GM12892 (cell line): ENCODE measurements at regions not wholly inside any gene's neighbourhood (a gene's known extent, or its start where the extent isn't known, plus 50 kb on each side); places are given as distances from the start of the nearest gene placed in this dataset.

Experiments
- POLR2A ChIP-seq: IDR thresholded peaks from 2 replicates; pipeline ENCODE4 v1.6.1; 2011; ENCODE audit warnings: low read depth, low read length, control low read depth
- POLR2AphosphoS5 ChIP-seq: IDR thresholded peaks from 2 replicates; pipeline ENCODE4 v1.6.1; 2011; ENCODE audit warnings: low read depth, low read length, control low read depth

DNA sequence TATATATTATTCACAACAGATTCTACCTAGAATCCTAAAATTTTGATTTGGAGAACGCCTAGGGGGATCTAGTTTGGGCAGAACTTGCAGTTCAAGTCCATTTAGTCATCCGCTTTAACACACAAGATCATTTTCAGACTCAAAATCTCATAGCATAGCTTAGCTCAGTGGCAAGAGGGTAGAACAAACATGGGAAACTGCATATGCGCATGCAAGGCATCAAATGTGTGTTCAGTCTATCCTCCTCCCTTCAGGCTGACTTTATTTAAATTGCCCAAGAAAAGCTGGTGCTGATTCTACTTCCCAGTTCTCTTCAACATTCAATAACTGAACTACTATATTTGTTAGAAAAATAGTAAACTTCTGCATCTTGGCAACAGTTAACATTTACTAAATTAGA is 79.6 kb upstream of the NRXN1 start:
- TF ChIP-seq POLR2AphosphoS5 (no peak), POLR2A (no peak)
